Esophagus (tissue), 2 donors: ENCODE measurements at regions not wholly inside any gene's neighbourhood (a gene's known extent, or its start where the extent isn't known, plus 50 kb on each side); places are given as distances from the start of the nearest gene placed in this dataset.

Source experiments
- H3K27ac ChIP-seq, 2 donors: one replicate each; pipeline ENCODE4 v1.5.1; 2013; ENCODE audit warnings: low read depth in 2 of 2, mild to moderate bottlenecking in 2 of 2, inconsistent platforms in 1 of 2, low read length in 1 of 2, moderate library complexity in 1 of 2
- H3K27me3 ChIP-seq, 2 donors: one replicate each; pipeline ENCODE4 v1.6.1; 2013; ENCODE audit warnings: low read length in 2 of 2, control low read depth in 1 of 2, mild to moderate bottlenecking in 1 of 2; ENCODE audit not compliant: insufficient read depth in 2 of 2, control insufficient read depth in 1 of 2
- H3K36me3 ChIP-seq, 2 donors: one replicate each; pipeline ENCODE4 v1.6.1; 2013; ENCODE audit warnings: low read length in 1 of 2; ENCODE audit not compliant: control insufficient read depth in 2 of 2, insufficient read depth in 2 of 2
- H3K4me1 ChIP-seq, 2 donors: one replicate each; pipeline ENCODE4 v1.6.1; 2013; ENCODE audit warnings: low read length in 1 of 2; ENCODE audit not compliant: control insufficient read depth in 2 of 2, insufficient read depth in 2 of 2
- H3K4me3 ChIP-seq, 2 donors: one replicate each; pipeline ENCODE4 v1.5.1; 2013; ENCODE audit warnings: low read length in 2 of 2, mild to moderate bottlenecking in 2 of 2, low read depth in 1 of 2, moderate library complexity in 1 of 2
- H3K9me3 ChIP-seq, 2 donors: one replicate each; pipeline ENCODE4 v1.6.1; 2013; ENCODE audit warnings: mild to moderate bottlenecking in 2 of 2, low read depth in 1 of 2, low read length in 1 of 2, moderate library complexity in 1 of 2; ENCODE audit not compliant: control insufficient read depth in 2 of 2, insufficient read depth in 1 of 2
- WGBS, 2 donors: extraction: QIAGEN DNeasy Blood & Tissue Kit; methylation state at CpG; one replicate each; pipeline ENCODE4 v1.1.7; 2013; 5-methylcytosine and 5-hydroxymethylcytosine counted together
- donor health status: healthy with polysubstance abuse.
- donor health status: Bipolar disorder and iron deficiency.

DNA sequence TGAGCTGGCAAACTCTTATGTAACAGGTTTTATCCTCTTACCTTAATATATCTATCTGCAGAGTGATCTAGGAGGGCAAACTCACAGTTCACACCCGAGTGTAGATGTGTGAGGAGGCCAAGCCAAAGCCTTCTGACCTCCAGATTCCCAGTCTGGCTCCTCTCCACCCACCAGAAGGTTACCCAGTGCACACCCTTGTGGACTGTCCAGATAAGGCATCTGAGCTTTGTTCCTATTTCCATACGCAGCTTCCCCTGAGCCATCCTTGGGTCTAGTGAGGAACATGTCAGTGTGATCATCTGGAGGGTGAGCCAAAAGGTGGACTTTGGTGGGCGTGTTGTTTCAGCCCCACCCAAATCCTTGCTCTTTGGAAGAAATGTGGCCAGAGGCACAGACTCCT is 203.0 kb upstream of the MEOX2 start:
- WGBS, 2 donors: 58 to 71% methylated on average over 3 of the region's 3 CpGs
- no peaks in the 10 kb centered on the region for H3K36me3 ChIP-seq
- H3K27ac ChIP-seq: no peak overlapping the region
- no peak overlapping the region for H3K4me3 ChIP-seq
- H3K27me3 ChIP-seq: no peaks in the 10 kb centered on the region
- H3K4me1 ChIP-seq: no peaks in the 10 kb centered on the region
- no peaks in the 10 kb centered on the region for H3K9me3 ChIP-seq

- no peaks in the 10 kb centered on the region for H3K27me3 ChIP-seq
- H3K36me3 ChIP-seq: no peaks in the 10 kb centered on the region
- H3K4me1 ChIP-seq: no peaks in the 10 kb centered on the region
- H3K4me3 ChIP-seq: no peak overlapping the region
- H3K27ac ChIP-seq: no peak overlapping the region
- H3K9me3 ChIP-seq: no peaks in the 10 kb centered on the region
- WGBS, 2 donors: 64 to 70% methylated on average over 1 of the region's 1 CpG
Measured at GRCh38 chr7:15888090-15888489, 201.6 kb upstream of the MEOX2 start.

- Histone ChIP-seq H3K4me3 (no peak overlapping the region), H3K27ac (no peak overlapping the region), H3K9me3 (no peaks in the 10 kb centered on the region), H3K36me3 (no peaks in the 10 kb centered on the region), H3K4me1 (no peaks in the 10 kb centered on the region), H3K27me3 (no peaks in the 10 kb centered on the region)
- WGBS, 2 donors: 83 to 93% methylated on average over 1 of the region's 1 CpG
Measured at GRCh38 chr7:15886626-15887025, 200.1 kb upstream of the MEOX2 start.

DNA sequence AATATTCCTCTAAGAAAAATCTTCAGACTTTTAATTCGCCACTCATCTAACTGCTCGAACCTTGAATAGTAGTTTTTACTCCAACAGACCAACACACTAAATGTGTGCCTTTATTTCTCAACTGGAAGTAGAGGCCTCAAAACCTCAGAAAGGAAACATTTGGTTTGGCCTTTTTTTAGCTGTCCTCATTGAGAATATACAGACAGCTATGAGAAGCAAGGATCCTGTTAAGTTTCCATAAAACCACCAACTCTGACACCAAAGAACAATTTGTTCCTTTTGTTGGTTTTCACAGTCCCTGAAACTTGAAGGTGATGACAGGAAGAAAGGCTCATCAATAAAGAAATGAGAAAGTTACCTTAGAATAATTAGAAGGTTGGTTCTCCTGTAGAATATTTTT is 199.2 kb upstream of the MEOX2 start:
- Histone ChIP-seq H3K36me3 (no peaks in the 10 kb centered on the region), H3K9me3 (no peaks in the 10 kb centered on the region), H3K27ac (no peak overlapping the region), H3K4me1 (no peaks in the 10 kb centered on the region), H3K4me3 (no peak overlapping the region), H3K27me3 (no peaks in the 10 kb centered on the region)
- 80 to 82% methylated on average over 2 of the region's 2 CpGs for WGBS, 2 donors

DNA sequence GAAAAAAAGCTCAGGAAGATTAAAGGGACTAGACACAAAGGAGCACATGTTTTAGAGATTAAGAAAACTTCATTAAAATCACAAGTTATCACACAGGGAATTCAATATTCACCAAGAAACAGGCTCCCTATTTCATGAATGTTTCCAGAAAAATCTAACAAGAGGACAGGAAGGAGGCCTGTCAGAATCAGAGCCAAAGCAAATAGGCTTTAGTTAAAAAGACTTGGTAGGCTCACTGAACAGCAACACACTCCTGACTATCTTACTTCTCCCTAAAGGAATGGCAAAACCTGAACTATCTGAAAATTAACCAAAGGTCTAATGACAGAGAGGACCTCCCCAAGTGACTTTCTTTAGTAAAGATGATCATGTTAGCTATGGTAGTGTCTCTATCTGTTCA is 188.3 kb upstream of the MEOX2 start:
- Histone ChIP-seq H3K4me1 (no peaks in the 10 kb centered on the region), H3K9me3 (peaks cover 0 to 2% of the 10 kb centered on the region in 2 donors), H3K27me3 (no peaks in the 10 kb centered on the region), H3K4me3 (no peak overlapping the region), H3K36me3 (no peaks in the 10 kb centered on the region), H3K27ac (no peak overlapping the region)

DNA sequence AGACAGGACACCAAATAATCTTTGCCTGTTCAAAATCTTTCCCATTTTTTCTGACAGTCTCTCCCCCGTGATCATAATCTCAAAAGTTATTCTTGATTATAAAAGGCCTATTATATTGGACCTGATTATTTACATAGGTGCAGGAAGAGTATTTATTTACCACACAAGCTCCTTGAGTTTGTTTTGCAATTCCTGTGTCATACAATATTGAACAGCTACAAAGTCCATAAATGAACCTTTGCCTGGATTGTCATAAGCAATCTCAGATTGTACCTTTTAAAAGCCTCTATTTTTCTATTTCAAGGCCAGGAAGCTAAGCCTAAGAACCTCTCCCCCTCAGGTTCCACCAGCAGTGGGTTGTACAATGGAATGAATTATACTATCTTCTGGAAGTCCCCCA is 183.9 kb upstream of the MEOX2 start:
- Histone ChIP-seq H3K27me3 (no peaks in the 10 kb centered on the region), H3K4me3 (no peak overlapping the region), H3K9me3 (peaks cover 0 to 2% of the 10 kb centered on the region in 2 donors), H3K27ac (no peak overlapping the region), H3K4me1 (no peaks in the 10 kb centered on the region), H3K36me3 (no peaks in the 10 kb centered on the region)
- WGBS, 2 donors: 47 to 59% methylated on average over 1 of the region's 1 CpG

- H3K4me3 ChIP-seq: no peak overlapping the region
- H3K27ac ChIP-seq: no peak overlapping the region
- no peaks in the 10 kb centered on the region for H3K27me3 ChIP-seq
- no peaks in the 10 kb centered on the region for H3K9me3 ChIP-seq
- no peaks in the 10 kb centered on the region for H3K36me3 ChIP-seq
- 91 to 92% methylated on average over 1 of the region's 1 CpG for WGBS, 2 donors
- H3K4me1 ChIP-seq: no peaks in the 10 kb centered on the region
Measured at GRCh38 chr7:15867441-15867840, 181.0 kb upstream of the MEOX2 start.

DNA sequence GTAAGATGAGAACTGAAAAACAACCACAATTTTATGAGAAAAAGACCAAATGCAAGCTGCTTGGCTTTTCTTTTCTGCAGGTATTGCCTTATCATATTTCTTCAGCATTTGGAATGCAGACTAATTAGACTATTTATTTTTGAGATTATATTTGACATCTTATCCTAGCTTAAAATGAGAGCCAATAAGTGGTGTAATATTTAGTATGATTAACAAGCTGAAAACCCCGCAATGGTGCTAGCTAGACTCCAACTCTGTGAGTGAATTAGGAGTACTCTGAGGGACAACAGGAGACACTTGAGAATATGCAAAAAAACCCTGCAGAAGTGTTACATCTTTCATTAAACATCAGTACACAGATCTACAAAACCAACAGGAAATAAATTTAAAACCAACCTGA is 180.3 kb upstream of the MEOX2 start:
- no peaks in the 10 kb centered on the region for H3K27me3 ChIP-seq
- H3K27ac ChIP-seq: no peak overlapping the region
- no peaks in the 10 kb centered on the region for H3K9me3 ChIP-seq
- H3K4me1 ChIP-seq: no peaks in the 10 kb centered on the region
- no peak overlapping the region for H3K4me3 ChIP-seq
- H3K36me3 ChIP-seq: no peaks in the 10 kb centered on the region
- 80 to 82% methylated on average over 1 of the region's 1 CpG for WGBS, 2 donors

DNA sequence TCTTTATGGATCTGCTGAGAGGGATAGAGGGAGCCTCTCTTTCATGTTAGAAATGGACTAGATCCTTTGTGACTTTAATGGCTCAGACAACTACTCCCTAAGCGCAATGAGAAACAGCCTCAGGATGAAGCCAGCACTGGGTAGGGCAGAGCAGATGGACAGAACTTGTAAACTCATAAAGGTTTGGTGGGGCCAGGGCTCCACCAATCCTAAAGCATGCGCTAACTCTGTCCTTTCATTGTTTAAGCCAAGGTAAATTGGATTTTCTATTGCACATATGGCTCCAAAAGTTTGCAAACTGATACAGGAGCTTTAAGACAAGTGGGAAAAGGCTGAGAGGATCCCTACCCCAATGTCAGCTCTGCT is 178.1 kb upstream of the MEOX2 start:
- Histone ChIP-seq H3K4me3 (no peak overlapping the region), H3K36me3 (no peaks in the 10 kb centered on the region), H3K27me3 (no peaks in the 10 kb centered on the region), H3K4me1 (no peaks in the 10 kb centered on the region), H3K9me3 (no peaks in the 10 kb centered on the region), H3K27ac (no peak overlapping the region)
- WGBS, 2 donors: 82 to 96% methylated on average over 2 of the region's 2 CpGs

DNA sequence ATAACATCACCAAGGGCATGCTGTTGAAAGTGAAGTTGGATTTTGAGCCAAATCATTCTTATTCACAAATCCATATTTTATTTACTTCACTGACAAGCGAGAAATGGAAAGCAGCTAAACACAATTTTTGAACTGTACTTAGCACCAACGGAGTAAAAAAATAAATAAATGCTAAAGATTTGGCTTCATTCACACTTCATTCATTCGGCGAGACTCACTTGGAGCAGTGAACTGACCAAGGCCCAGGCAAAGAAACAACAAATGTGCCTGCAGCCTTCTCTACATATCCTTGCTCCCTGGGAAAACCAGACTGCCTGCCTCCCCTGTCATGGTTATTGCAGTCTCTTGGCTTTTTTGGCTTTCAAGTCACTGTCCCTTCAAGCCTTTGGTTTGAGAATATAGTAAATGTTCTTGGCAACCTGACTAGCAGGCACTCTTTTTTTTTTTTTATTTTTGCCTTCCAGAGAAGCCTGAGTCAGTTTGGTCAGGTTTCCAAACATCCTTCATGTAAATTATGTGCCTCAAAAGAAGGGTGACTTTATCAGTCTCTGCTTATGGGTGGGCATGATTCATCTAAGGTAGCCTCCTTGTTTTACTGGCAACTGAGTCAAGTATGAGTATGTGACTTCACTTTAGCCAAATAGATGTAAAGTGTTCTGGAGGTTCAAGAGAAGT is 177.6 kb upstream of the MEOX2 start:
- Histone ChIP-seq H3K4me3 (no peak overlapping the region), H3K27me3 (no peaks in the 10 kb centered on the region), H3K27ac (no peak overlapping the region), H3K4me1 (no peaks in the 10 kb centered on the region), H3K9me3 (no peaks in the 10 kb centered on the region), H3K36me3 (no peaks in the 10 kb centered on the region)
- 78 to 87% methylated on average over 4 of the region's 4 CpGs for whole genome bisulfite sequencing, 2 donors
